HG03097 (cell line): ENCODE measurements at regions not wholly inside any gene's neighbourhood (a gene's known extent, or its start where the extent isn't known, plus 50 kb on each side); places are given as distances from the start of the nearest gene placed in this dataset.

Experiments used
- ATAC-seq: cut with Tn5 transposase; IDR thresholded peaks from one replicate; pipeline ENCODE4 v1.9.1; 2021; ENCODE audit not compliant: unreplicated experiment, low FRiP score

DNA sequence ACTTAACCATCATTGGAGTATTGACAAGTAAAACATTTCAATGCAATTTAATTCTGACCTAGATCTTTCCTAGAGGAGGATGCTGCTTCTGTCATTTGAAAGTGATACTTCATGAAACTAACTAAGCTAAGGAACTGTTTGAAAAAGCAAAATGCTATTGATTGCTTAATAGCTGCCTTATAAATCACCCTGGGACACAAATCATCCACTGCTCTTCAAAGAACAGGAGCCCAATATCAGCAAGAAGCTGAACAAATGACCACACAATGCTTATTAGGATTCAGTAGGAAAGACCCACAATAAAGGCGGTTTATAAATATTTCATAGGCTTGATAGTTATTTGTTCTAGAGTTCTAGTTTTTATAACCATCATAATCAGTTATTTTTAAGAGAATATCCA lies 216.3 kb downstream of the TEX36 start:
- no peak for ATAC-seq

GRCh38 chr10:125462845-125463244 lies 220.1 kb downstream of the TEX36 start:
- ATAC-seq: no peak

DNA sequence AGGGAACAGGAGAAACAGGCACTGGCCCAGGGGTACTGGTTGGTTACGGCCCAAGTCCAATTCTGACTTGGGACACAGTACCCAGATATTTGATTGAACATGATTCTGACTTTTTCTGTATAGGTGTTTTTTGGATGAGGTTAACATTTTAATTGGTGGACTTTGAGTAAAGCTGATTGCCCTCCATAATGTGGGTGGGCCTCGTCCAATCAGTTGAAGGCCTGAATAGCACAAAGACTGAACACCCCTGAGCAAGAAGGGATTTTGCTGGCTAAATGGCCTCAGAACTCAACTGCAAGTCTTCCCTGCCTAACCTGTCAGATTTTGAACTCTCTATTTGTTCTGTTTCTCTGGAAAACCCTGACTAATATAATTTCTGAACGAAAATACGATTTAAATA lies 222.6 kb downstream of the TEX36 start:
- no peak for ATAC-seq

DNA sequence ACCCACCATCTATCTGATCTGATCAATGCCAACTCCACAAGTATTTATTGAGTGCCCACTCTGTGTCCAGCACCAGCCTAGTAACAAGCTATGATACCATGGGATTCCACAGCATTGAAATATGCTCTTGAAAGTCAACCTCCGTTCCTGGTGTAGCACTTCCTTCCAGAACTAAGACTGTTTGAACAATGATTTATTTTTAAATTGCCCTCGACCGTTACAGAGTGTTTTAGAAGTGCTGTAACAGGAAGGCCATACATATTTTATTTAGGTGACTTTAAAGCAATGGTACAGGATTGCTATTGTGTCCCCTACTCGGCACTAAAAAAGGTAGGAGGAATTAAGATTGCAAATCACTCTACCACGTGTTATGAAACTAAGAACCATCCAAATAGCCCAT lies 225.6 kb downstream of the TEX36 start:
- no peak for ATAC-seq

DNA sequence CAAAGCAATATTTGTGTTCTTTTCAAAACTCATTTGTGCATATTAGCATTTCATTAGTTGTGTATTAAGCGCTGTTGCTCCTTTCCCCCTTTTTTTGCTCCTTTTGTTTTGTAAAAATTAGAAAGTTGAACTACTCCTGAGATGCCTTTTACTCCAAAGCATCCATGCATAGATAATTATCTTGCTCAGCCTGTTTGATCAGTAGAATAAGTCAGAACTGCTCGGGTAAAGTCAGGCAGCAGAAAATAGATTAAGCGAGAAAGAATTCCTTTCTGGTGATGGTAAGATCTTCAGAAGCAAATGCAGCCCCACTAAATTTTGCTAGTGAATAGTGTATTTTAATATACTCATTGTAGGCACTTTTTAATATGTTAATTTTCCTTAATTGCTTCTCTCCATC lies 227.1 kb downstream of the TEX36 start:
- ATAC-seq: no peak

DNA sequence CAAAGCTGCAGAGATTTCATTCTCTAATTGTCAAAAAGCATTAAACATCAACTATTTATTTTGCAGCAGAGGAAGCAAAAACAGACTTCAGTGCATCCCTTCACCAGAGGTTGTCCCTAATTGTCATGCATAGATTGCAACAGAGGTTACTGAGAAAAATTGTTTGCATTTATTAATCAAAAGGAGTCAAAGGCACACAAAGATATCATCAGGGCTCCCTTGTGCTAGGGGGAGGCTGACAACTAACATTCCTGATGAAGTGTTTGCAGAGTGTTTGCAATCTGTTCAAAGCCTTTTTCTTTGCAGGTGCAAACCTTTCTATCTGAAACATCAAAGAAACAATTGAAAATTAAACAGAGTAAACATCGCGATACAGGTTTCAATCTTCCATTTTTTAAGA lies 227.5 kb downstream of the TEX36 start:
- ATAC-seq: no peak

- no peak for ATAC-seq
Observed at GRCh38 chr10:125451319-125451718, 231.6 kb downstream of the TEX36 start.

- ATAC-seq: no peak
Observed at GRCh38 chr10:125450218-125450617, 232.7 kb downstream of the TEX36 start.

- ATAC-seq: no peak
Observed at GRCh38 chr10:125449571-125449970, 233.4 kb downstream of the TEX36 start.

DNA sequence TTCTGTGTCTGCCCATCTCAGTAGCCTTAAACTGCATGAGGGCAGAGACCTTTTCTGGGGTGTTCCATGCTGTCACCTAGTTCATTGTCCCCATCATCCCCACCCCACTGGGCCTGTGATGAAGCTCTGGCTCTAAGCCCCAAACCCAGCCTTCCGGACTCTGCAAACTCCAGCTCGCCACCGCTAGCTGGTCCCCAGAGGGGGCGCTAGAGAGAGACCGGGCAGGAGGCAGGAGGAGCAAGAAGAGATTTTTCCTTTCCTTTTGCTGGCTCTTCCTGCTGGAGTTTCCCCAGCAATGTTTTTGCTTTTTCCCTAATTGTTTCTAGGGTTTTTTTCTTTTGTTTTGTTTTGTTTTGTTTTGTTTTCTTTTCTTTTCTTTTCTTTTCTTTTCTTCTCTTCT lies 234.4 kb downstream of the TEX36 start:
- ATAC-seq: no peak

DNA sequence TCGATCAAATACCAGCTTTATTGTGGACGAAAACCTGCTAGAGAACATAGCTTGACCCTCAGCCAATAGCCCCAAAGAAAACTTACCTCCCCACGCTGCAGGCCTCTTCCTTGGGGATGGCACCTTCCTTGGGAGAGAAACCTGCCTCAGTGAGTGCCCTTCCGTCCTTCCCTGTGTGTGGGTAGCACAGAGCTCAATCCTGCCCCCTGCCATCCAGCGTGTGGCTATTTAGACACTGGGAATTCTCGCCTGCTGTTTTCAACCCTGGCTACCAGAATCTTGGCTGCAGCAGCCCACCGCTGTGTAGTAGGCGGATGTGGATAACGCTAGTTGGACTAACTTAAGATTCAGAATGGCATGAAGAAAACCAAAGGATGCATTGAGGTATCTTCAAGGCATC lies 238.2 kb downstream of the TEX36 start:
- ATAC-seq: no peak

- no peak for ATAC-seq
Observed at GRCh38 chr10:125442856-125443540, 240.0 kb downstream of the TEX36 start.

DNA sequence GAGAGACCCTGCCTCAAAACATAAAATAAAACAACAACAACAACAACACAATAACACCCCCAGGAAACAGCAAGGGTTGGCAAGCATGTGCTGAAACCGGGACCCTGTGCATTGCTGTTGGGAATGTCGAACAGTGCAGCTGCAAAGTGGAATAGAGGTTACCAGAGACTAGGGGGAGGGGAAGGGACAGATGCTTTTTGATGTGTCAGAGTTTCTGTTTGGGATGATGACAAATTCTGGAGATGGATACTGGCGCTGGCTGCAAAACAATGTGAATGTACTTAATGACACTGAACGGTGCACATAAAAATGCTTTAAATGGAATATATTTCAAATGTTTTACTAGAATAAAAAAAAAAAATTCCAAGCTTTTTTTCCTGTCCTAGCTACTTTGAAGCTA lies 241.8 kb downstream of the TEX36 start:
- ATAC-seq: no peak

GRCh38 chr10:125431149-125431548 lies 251.8 kb downstream of the TEX36 start:
- no peak for ATAC-seq

GRCh38 chr10:125428054-125428453 lies 254.9 kb downstream of the TEX36 start:
- ATAC-seq: no peak

- ATAC-seq: no peak
Observed at GRCh38 chr10:125424191-125424847, 258.6 kb downstream of the TEX36 start.

DNA sequence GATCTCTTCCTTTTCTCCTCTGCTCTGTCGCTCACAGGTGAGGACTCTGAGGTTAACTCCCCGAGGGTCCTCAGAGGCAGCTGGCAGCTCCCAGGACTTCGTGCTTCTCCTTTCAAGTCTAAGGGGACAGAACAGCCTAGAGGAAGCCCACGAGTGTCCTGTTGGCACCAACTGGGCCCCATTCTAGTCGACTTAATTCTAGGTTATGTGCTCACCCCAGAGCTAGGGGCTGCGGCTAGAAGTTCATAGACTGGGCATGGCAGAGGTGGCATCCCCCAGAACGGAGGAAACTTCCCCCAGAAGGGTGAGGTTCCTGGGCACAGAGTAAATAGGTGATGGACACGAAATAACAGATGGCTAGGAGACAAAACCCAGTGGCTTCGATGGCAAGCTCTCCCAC lies 259.4 kb downstream of the TEX36 start:
- ATAC-seq: no peak

- ATAC-seq: no peak
Observed at GRCh38 chr10:125419831-125420230, 259.5 kb upstream of the CTBP2 start.

- no peak for ATAC-seq
Observed at GRCh38 chr10:125419146-125419545, 258.8 kb upstream of the CTBP2 start.

GRCh38 chr10:125417605-125418004 lies 257.2 kb upstream of the CTBP2 start:
- no peak for ATAC-seq

DNA sequence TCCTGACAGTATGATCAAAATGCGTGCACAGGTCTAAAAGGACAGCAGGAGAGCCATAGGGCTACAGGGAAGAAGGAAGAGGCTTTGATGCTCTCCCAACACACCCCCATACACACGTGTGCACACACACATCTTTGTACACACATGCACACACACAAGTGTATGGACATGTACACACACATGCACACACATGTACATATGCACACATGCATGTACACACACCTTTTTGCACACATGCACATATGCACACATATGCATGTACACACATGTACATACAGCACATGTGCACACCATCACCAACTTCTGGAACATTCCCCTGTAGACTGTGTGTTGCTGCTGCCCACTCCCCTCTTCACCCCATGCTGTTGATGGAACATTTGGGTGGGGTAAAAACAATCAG lies 255.6 kb upstream of the CTBP2 start:
- no peak for ATAC-seq

GRCh38 chr10:125415006-125415633 lies 254.8 kb upstream of the CTBP2 start:
- ATAC-seq: no peak
